SK-N-SH treated with all-trans-retinoic acid at 6 μM for 48 hours (cell line): ENCODE measurements at regions not wholly inside any gene's neighbourhood (a gene's known extent, or its start where the extent isn't known, plus 50 kb on each side); places are given as distances from the start of the nearest gene placed in this dataset.
"Not testable (repeated sequence)": the region's sequence is repeated elsewhere in the genome, so short reads cannot be mapped to it uniquely, and the experiment has no call there.

ENCODE experiments used
- ATAC-seq: fragments of 200-7000 bp; cut with Tn5 transposase; 3 replicates; pipeline ENCODE4 v1.9.1; 2020; ENCODE audit warnings: mild to moderate bottlenecking, moderate library complexity
- BACH2 ChIP-seq: fragments of 250-450 bp; sonication (Bioruptor Pico); IDR thresholded peaks from 2 replicates; pipeline ENCODE4 v1.9.0; 2021; ENCODE audit warnings: mild to moderate bottlenecking, borderline replicate concordance
- GLIS3 ChIP-seq: fragments of 250-450 bp; sonication (Bioruptor Pico); IDR thresholded peaks from 2 replicates; pipeline ENCODE4 v1.5.0; 2020; ENCODE audit warnings: mild to moderate bottlenecking, moderate library complexity
- ISL1 ChIP-seq: fragments of 250-450 bp; sonication (Bioruptor Pico); IDR thresholded peaks from 2 replicates; pipeline ENCODE4 v2.1.2; 2022; ENCODE audit warnings: mild to moderate bottlenecking, moderate library complexity
- OSR1 ChIP-seq: fragments of 250-450 bp; sonication (Bioruptor Pico); IDR thresholded peaks from 2 replicates; pipeline ENCODE4 v1.8.0; 2022; ENCODE audit warnings: moderate library complexity, mild to moderate bottlenecking, inconsistent platforms
- PPARA ChIP-seq: fragments of 250-450 bp; sonication (Bioruptor Pico); IDR thresholded peaks from 2 replicates; pipeline ENCODE4 v1.5.0; 2020; ENCODE audit warnings: mild to moderate bottlenecking, borderline replicate concordance
- RARB ChIP-seq: fragments of 250-450 bp; sonication (Bioruptor Pico); IDR thresholded peaks from 2 replicates; pipeline ENCODE4 v1.8.0; 2021; ENCODE audit warnings: mild to moderate bottlenecking, moderate library complexity
- SNAI2 ChIP-seq: fragments of 250-450 bp; sonication (Bioruptor Pico); IDR thresholded peaks from 2 replicates; pipeline ENCODE4 v1.5.0; 2020; ENCODE audit warnings: mild to moderate bottlenecking, moderate library complexity
- TCF4 ChIP-seq: fragments of 250-450 bp; sonication (Bioruptor Pico); IDR thresholded peaks from 2 replicates; pipeline ENCODE4 v1.8.0; 2021; ENCODE audit warnings: mild to moderate bottlenecking, moderate library complexity, borderline replicate concordance
- TOX ChIP-seq: fragments of 250-450 bp; sonication (Bioruptor Pico); IDR thresholded peaks from 2 replicates; pipeline ENCODE4 v1.8.0; 2021; ENCODE audit warnings: mild to moderate bottlenecking, moderate library complexity, borderline replicate concordance
- ZC3H10 ChIP-seq: fragments of 250-450 bp; sonication (Bioruptor Pico); IDR thresholded peaks from 2 replicates; pipeline ENCODE4 v1.5.1; 2021; ENCODE audit warnings: mild to moderate bottlenecking, moderate library complexity
- ZFP30 ChIP-seq: fragments of 450-650 bp; formaldehyde crosslinking; IDR thresholded peaks from 2 replicates; pipeline ENCODE4 v1.5.0; 2022; ENCODE audit warnings: mild to moderate bottlenecking, moderate library complexity
- ZNF565 ChIP-seq: fragments of 450-650 bp; formaldehyde crosslinking; conservative IDR thresholded peaks from 2 replicates; pipeline ENCODE4 v1.5.0; 2020; ENCODE audit warnings: low read depth, mild to moderate bottlenecking, moderate library complexity
- ZNF70 ChIP-seq: fragments of 450-650 bp; formaldehyde crosslinking; IDR thresholded peaks from 2 replicates; pipeline ENCODE4 v1.5.0; 2020; ENCODE audit warnings: mild to moderate bottlenecking, moderate library complexity
- ZNF8 ChIP-seq: fragments of 450-650 bp; formaldehyde crosslinking; IDR thresholded peaks from 2 replicates; pipeline ENCODE4 v1.5.0; 2020; ENCODE audit warnings: mild to moderate bottlenecking, moderate library complexity
- TF ChIP-seq, protein P1 (sequence below): fragments of 250-450 bp; sonication (Bioruptor Pico); IDR thresholded peaks from 2 replicates; pipeline ENCODE4 v1.5.1; 2021; ENCODE audit warnings: mild to moderate bottlenecking, moderate library complexity
- TF ChIP-seq, protein P2 (sequence below): fragments of 250-450 bp; sonication (Bioruptor Pico); IDR thresholded peaks from 2 replicates; pipeline ENCODE4 v1.5.0; 2020; ENCODE audit warnings: mild to moderate bottlenecking, moderate library complexity
- TF ChIP-seq, protein P3 (sequence below): fragments of 250-450 bp; sonication (Bioruptor Pico); IDR thresholded peaks from 2 replicates; pipeline ENCODE4 v1.8.0; 2020; ENCODE audit warnings: mild to moderate bottlenecking, moderate library complexity, borderline replicate concordance

DNA sequence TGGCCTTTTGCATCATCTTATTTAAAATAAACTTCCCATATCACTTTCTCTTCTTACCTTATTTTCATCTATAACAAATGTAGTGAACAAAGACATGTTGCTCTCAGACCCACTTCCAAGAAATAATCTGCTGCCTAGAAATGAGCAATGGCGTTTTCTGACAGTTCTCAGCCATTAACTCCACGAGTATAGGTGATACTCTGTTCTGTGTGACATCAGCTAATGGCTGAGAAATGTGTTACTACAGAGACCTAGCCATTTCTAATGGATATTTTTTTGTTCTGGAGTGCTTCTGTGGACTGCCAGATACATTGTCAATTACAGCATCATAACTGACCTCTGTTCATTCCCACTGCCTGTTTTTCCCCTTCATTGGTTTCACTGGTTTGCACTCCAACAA, 67.8 kb downstream of the CCDC59 start:
- no peak for TF ChIP-seq BACH2
- TF ChIP-seq, protein P1, sequence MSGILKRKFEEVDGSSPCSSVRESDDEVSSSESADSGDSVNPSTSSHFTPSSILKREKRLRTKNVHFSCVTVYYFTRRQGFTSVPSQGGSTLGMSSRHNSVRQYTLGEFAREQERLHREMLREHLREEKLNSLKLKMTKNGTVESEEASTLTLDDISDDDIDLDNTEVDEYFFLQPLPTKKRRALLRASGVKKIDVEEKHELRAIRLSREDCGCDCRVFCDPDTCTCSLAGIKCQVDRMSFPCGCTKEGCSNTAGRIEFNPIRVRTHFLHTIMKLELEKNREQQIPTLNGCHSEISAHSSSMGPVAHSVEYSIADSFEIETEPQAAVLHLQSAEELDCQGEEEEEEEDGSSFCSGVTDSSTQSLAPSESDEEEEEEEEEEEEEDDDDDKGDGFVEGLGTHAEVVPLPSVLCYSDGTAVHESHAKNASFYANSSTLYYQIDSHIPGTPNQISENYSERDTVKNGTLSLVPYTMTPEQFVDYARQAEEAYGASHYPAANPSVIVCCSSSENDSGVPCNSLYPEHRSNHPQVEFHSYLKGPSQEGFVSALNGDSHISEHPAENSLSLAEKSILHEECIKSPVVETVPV, result no peak
- TF ChIP-seq OSR1 (CRISPR knock-in tag), result no peak
- TF ChIP-seq, protein P2, sequence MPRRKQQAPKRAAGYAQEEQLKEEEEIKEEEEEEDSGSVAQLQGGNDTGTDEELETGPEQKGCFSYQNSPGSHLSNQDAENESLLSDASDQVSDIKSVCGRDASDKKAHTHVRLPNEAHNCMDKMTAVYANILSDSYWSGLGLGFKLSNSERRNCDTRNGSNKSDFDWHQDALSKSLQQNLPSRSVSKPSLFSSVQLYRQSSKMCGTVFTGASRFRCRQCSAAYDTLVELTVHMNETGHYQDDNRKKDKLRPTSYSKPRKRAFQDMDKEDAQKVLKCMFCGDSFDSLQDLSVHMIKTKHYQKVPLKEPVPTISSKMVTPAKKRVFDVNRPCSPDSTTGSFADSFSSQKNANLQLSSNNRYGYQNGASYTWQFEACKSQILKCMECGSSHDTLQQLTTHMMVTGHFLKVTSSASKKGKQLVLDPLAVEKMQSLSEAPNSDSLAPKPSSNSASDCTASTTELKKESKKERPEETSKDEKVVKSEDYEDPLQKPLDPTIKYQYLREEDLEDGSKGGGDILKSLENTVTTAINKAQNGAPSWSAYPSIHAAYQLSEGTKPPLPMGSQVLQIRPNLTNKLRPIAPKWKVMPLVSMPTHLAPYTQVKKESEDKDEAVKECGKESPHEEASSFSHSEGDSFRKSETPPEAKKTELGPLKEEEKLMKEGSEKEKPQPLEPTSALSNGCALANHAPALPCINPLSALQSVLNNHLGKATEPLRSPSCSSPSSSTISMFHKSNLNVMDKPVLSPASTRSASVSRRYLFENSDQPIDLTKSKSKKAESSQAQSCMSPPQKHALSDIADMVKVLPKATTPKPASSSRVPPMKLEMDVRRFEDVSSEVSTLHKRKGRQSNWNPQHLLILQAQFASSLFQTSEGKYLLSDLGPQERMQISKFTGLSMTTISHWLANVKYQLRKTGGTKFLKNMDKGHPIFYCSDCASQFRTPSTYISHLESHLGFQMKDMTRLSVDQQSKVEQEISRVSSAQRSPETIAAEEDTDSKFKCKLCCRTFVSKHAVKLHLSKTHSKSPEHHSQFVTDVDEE, result no peak
- no peak for TF ChIP-seq GLIS3 (CRISPR knock-in tag)
- TF ChIP-seq ZNF70 (CRISPR knock-in tag), result no peak
- TF ChIP-seq ZC3H10, result no peak
- TF ChIP-seq TOX (CRISPR knock-in tag), result no peak

DNA sequence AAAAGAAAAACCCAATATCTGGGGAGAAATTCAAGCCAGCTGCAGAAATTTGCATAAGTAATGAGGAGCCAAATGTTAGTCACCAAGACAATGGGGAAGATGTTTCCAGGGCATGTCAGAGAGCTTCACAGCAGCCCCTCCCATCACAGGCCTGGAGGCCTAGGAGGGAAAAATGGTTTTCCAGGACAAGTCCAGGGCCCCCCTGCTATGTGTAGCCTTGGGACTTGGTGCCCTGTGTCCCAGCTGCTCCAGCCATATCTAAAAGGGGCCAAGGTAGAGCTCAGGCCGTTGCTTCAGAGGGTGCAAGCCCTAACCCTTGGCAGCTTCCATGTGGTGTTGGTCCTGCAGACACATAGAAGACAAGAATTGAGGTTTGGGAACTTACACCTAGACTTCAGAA, 76.9 kb downstream of the CCDC59 start:
- ATAC-seq, result not testable (repeated sequence)

More for the DNA sequence above, 67.8 kb downstream of the CCDC59 start:
- no peak for ATAC-seq

DNA sequence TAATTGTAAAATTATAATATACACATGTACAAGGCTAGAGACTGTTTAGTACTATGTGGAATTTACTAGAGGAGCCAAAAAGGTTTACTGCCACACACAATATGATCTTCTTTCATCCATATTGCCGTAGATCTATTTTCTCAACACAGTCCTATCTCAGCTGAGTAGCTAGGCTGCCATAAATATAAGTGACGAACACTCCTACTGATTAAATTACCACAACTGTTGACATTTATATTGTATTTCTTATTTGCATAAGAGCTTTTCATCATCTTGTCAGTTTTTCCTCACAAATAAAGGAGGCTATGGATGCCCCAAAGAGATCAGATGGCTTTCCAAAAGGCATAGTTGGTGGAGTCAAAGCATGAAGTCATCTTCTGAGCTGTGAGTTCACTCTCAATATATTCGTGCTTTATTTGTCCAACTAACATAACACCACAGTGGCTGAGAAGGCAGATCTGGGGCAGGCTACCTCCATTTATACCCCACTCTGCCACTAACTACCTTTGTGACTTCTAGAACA, 78.6 kb downstream of the CCDC59 start:
- ATAC-seq, result no peak
- no peak for TF ChIP-seq ZFP30 (CRISPR knock-in tag)
- TF ChIP-seq ISL1 (CRISPR knock-in tag), result no peak
- TF ChIP-seq RARB (CRISPR knock-in tag), result no peak
- no peak for TF ChIP-seq PPARA (CRISPR knock-in tag)
- TF ChIP-seq TOX (CRISPR knock-in tag), result no peak
- TF ChIP-seq SNAI2 (CRISPR knock-in tag), result no peak
- no peak for TF ChIP-seq ZNF8
- no peak for TF ChIP-seq ZNF565
- TF ChIP-seq, protein P1, result no peak
- no peak for TF ChIP-seq TCF4 (CRISPR knock-in tag)

DNA sequence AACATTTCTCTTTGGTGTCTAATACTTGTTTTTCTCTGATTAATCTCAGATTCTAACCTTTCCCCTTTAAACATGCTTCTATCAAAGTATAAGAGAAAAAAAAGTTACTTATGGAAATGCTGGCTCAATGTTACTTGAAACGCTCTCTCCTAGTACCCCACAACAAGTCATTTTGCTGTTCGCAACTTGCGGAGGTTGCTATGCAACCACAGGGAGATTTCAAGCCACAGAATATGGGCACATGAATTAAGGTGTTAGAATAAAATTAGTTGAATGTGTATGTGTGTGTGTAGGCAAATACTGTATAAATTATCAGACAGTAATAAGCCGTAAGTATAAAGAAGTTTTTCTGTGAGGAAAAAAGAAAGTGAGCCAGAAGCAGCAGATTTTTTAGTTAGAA, 80.6 kb downstream of the CCDC59 start:
- ATAC-seq, result no peak
- TF ChIP-seq, protein P3, sequence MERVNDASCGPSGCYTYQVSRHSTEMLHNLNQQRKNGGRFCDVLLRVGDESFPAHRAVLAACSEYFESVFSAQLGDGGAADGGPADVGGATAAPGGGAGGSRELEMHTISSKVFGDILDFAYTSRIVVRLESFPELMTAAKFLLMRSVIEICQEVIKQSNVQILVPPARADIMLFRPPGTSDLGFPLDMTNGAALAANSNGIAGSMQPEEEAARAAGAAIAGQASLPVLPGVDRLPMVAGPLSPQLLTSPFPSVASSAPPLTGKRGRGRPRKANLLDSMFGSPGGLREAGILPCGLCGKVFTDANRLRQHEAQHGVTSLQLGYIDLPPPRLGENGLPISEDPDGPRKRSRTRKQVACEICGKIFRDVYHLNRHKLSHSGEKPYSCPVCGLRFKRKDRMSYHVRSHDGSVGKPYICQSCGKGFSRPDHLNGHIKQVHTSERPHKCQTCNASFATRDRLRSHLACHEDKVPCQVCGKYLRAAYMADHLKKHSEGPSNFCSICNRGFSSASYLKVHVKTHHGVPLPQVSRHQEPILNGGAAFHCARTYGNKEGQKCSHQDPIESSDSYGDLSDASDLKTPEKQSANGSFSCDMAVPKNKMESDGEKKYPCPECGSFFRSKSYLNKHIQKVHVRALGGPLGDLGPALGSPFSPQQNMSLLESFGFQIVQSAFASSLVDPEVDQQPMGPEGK (CRISPR knock-in tag), result no peak
- TF ChIP-seq, protein P2, result no peak
- TF ChIP-seq, all 23 proteins: peak for 0
